HG03135 (cell line): ENCODE measurements at regions not wholly inside any gene's neighbourhood (a gene's known extent, or its start where the extent isn't known, plus 50 kb on each side); places are given as distances from the start of the nearest gene placed in this dataset.

ENCODE experiments used
- ATAC-seq: cut with Tn5 transposase; IDR thresholded peaks from one replicate; pipeline ENCODE4 v1.9.1; 2021; ENCODE audit warnings: mild to moderate bottlenecking, moderate library complexity; ENCODE audit not compliant: unreplicated experiment

- no peak for ATAC-seq
Observed at GRCh38 chr10:130777507-130778165, 533.9 kb downstream of the TCERG1L start.

DNA sequence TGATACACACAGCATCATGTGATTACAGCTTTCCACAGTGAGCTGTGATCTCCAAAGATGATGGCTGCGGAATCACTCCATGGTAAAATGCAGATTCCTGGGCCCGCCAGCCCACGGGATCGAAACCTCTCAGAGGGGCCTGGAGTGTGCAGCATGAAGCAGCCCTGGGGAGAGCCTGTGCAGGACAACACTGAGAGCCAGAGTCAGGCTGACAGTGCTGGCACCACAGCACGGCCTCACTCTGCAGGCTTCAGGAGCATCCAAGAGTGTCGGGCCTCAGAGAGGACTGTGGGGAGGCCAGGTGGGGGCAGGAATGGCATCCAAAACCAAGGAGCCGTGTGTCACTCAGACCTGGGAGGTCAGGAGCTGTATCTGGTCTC is 533.4 kb downstream of the TCERG1L start:
- no peak for ATAC-seq

- no peak for ATAC-seq
Observed at GRCh38 chr10:130780763-130781162, 530.8 kb downstream of the TCERG1L start.

DNA sequence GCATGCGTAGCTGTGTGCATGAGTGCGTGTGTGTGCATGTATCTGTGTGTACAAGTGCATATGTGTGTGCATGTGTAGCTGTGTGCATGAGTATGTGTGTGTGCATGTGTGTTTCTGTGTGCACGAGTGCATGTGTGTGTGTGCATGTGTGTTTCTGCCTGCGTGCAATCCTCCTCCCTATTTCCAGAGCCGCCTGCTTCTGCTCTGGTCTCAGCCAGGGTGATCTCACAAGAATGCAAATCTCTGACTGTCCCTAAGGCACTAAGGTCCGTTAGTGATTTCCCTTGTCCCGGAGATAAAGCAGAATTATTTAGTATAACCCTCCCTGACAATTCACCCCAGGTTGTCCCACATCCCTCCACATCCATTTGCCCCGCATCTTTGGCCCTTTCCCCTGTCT is 530.3 kb downstream of the TCERG1L start:
- ATAC-seq: no peak

GRCh38 chr10:130781623-130782022 is 529.9 kb downstream of the TCERG1L start:
- ATAC-seq: no peak

- ATAC-seq: no peak
Observed at GRCh38 chr10:130782467-130782866, 529.1 kb downstream of the TCERG1L start.

DNA sequence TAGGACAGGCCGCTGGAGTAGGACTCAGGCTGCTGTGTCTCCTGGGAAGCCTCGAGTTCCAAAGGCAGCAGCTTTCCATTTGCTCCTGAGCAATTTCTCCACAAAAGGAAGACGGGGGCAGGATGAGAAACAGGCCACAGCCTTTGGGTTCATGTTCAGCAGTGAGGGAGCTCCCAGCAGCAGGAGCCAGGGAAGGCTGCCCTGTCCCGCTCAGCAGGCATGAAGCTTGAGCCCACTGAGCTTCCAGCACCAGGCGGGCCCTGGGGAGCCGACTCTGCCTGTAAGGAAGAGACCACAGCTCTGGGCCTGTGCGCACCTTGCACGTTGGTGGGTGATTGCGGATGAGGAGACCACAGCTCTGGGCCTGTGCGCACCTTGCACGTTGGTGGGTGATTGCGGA is 527.2 kb downstream of the TCERG1L start:
- ATAC-seq: no peak

GRCh38 chr10:130786365-130786966 is 525.1 kb downstream of the TCERG1L start:
- ATAC-seq: no peak

GRCh38 chr10:130787243-130787642 is 524.3 kb downstream of the TCERG1L start:
- ATAC-seq: no peak

DNA sequence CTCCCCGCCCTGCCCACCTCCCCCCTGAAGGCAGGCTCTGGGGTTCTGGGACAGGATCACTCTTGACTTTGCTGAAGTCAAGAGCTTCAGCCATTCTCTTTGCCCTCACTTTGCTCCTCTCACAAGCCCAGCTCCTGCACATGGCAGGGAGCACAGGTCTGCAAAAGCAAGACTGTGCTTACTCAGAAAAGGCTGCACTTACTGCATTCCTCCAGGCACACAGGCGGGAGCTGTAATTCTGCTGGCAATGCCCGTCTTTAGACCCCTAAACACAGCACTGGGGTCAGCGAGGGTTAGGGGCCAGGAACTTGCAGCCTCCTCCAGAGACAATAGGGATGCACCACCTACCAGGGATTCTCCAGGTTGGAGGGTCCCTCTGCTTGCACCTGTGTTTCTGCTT is 523.7 kb downstream of the TCERG1L start:
- no peak for ATAC-seq

- ATAC-seq: no peak
Observed at GRCh38 chr10:130790339-130790738, 521.2 kb downstream of the TCERG1L start.

- ATAC-seq: no peak
Observed at GRCh38 chr10:130792096-130792845, 519.2 kb downstream of the TCERG1L start.

DNA sequence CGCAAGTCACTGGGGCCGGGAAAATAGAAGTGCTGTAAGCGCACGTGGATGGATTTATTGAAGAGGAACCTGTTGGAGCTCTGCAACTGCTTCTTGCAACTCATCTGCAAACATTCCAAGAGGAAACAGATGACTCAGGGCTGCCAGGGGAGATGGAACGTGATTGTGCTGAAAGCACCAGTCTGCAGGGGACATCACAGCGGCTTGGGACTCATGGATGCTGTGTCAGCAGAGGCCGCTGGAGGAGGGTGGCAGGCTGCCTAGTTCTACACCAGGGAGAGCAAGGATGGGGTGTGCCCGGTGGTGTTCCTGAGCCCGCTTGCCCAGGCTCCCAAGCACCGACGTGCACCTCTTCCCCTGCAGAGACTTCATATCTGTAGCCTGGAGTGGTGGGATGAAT is 515.7 kb downstream of the TCERG1L start:
- no peak for ATAC-seq

- ATAC-seq: no peak
Observed at GRCh38 chr10:130799532-130799931, 512.0 kb downstream of the TCERG1L start.

DNA sequence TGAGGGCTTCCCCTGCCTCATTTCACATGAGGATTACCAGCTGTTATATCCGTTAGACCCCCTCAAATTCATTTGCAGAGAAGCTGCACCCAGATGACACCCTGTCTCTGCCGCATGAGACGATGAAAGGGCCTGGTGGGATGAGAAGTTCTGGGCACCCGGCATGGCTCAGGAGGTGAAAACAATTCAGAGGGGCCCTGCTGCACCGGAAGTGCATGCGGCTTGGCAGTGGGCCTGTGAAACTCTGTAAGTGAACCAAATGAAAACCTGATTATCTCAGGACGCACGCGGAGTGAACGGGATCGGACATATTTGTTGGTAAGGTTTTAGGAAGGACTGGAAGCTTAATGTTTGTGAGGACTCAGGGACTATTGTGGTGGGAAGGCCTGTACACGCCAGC is 511.2 kb downstream of the TCERG1L start:
- no peak for ATAC-seq

DNA sequence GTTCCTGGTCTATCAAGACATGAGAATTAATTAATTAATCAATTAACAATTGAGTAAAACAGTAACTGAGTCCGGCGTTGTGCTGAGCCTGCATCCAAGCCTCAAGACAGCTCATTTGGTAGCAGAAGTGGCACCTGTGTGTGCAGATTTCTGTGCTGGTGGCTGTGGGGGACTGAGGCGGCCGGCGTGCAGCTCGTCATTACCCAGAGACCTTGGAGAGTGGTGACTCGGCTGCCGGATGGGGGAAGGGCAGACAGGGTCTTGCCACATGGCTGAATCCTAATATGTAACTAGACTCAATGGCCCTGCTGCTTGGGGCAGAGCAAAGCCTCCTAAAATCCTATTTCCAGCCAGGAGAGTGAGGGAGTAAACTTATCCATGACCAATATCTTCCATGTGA is 510.2 kb downstream of the TCERG1L start:
- ATAC-seq: no peak

DNA sequence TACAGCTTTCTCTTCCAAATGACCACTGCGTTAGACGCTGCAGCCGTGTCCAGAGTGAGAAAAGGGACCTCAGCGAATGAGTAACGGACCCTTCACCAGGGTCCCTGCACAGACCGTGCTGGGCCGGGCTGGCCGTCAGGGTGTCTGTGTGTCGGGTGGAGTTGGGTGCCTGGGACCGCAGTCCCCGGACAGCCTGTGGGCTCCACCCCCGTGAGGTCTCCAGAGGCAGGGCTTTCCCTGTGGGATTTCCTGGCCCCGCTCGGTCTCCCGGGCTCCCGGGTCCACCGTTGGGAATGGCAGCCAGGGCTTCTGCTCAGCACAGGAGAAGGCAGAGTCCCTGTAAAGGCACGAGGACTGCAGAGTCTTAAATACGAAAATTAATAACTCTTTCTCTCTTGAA is 509.7 kb downstream of the TCERG1L start:
- ATAC-seq: no peak

DNA sequence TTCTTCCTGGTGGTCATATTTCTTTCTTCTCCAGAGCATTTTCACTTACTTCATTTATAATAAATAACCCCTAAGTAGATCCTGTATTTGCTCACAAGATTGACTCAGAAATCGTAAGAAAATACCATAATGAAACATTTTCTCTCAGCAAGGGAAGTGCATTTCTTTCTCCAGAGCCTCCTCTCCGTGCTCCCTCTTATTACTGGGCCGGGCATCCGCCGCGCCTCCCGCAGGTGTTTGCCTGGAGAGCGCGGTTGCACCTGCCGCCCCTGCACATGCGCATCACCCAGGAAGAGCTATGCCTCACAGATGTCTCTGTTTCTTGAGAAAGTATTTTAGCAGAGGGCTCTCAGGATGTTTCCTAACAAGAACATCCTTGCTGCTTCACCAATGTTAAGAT is 509.2 kb downstream of the TCERG1L start:
- no peak for ATAC-seq

GRCh38 chr10:130804281-130804680 is 507.2 kb downstream of the TCERG1L start:
- no peak for ATAC-seq

DNA sequence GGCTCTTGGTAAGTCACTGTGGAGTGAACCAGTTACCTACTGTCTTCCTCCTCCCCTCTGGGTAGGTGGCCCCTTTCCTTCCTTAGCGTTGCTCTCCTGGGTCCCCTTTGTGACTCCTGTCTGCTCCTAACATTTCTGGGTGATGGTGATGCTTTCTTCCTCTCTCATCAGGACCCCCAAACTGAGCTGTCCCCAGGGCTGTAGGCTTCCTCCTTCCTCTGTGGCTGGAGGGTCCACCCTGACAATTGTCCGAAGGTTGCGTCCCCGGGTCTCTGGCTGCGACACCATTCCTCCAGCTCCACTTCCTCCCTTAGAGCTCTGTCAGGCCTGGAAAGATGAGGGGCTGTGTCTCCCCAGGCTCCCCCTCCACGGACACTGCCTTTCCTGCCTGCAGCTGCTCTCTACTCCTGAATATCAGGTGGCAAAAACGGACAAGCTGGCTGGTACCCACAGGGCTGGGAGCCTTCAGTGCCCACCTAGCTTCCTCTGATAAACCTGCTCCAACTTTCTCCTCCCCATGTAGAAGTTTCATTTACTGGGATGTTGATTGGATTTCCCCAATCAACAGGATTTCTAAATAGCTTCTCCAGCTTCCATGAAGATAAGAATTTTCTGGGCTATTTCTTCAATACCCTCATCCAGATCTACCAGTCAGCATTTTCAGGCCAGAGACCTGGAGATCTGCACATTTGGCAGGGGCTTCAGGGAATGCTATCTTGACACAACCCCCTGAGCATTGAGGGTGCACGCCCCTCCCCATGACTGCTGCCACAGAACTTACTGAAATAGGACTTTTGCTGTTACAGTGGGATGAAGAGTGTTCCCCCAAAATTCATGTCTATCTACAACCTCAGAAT is 506.5 kb downstream of the TCERG1L start:
- ATAC-seq: no peak

DNA sequence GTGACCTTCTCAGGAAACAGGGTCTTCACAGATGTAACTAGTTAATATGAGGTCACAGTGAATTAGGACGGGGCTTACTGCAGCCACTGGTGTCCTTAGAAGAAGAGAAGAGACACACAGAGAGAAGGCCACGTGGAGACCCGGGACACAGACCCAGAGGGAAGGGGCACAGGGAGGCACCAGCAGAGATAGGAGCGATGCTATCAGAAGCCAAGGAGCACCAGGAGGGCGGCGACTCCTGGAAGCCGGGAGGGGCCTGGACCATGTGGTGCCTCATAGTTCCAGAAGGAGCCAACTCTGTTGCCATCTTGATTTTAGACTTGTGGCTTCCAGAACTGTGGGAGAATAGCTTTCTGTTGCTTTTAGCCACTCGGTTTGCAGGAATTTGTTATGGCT is 505.9 kb downstream of the TCERG1L start:
- ATAC-seq: no peak
